Central memory CD8-positive, alpha-beta T cell (primary cell): ENCODE measurements at regions not wholly inside any gene's neighbourhood (a gene's known extent, or its start where the extent isn't known, plus 50 kb on each side); places are given as distances from the start of the nearest gene placed in this dataset.

Experiments used
- ATAC-seq: fragments of 150-1000 bp; cut with Tn5 transposase; replicated peaks from 2 replicates; pipeline ENCODE4 v1.10.0; 2022; ENCODE audit warnings: mild to moderate bottlenecking, moderate FRiP score, moderate number of reproducible peaks; ENCODE audit not compliant: poor library complexity, severe bottlenecking; ENCODE audit errors: extremely low read depth
- DNase-seq, 2 donors: peaks; one replicate each; pipeline ENCODE4 v3.0.0; 2021; ENCODE audit warnings: low spot score in 2 of 2
- H3K27ac Mint-ChIP-seq: one replicate; pipeline ENCODE4 v1.8.0; 2022; ENCODE audit warnings: low read depth, mild to moderate bottlenecking, moderate library complexity, mixed read lengths
- H3K27me3 Mint-ChIP-seq: one replicate; pipeline ENCODE4 v1.8.0; 2022; ENCODE audit warnings: mixed read lengths
- H3K36me3 Mint-ChIP-seq: one replicate; pipeline ENCODE4 v1.8.0; 2022; ENCODE audit warnings: mild to moderate bottlenecking, moderate library complexity, mixed read lengths; ENCODE audit not compliant: insufficient read depth
- H3K4me1 Mint-ChIP-seq: one replicate; pipeline ENCODE4 v1.8.0; 2022; ENCODE audit warnings: mixed read lengths
- H3K4me3 Mint-ChIP-seq: one replicate; pipeline ENCODE4 v1.8.0; 2022; ENCODE audit warnings: mild to moderate bottlenecking, moderate library complexity, mixed read lengths
- H3K9me3 Mint-ChIP-seq: one replicate; pipeline ENCODE4 v1.8.0; 2022; ENCODE audit warnings: mixed read lengths

DNA sequence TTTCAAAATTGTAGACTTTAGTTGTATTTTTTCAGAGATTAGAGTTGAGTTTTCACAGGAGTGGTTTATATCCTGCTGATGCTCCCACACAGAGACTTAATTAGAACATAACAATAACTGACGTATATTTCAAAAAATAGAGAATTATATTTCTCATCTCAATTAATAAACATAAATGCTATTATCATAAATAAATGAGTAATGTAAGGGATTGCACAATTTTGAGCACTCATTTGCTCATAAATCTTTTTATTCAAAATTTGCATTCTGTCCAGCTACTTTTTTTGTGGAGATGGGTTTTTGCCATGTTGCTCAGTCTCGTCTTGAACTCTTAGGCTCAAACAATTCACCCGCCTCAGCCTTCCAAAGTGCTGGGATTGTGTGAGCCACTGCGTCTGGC lies 515.7 kb upstream of the RORB start:
- H3K27ac Mint-ChIP-seq = no peak overlapping the region
- no peak for DNase-seq
- ATAC-seq = no peak
- no peaks in the 10 kb centered on the region for H3K27me3 Mint-ChIP-seq
- H3K4me3 Mint-ChIP-seq = no peak overlapping the region
- H3K9me3 Mint-ChIP-seq = peaks cover 30% of the 10 kb centered on the region
- no peaks in the 10 kb centered on the region for H3K36me3 Mint-ChIP-seq
- H3K4me1 Mint-ChIP-seq = no peaks in the 10 kb centered on the region

DNA sequence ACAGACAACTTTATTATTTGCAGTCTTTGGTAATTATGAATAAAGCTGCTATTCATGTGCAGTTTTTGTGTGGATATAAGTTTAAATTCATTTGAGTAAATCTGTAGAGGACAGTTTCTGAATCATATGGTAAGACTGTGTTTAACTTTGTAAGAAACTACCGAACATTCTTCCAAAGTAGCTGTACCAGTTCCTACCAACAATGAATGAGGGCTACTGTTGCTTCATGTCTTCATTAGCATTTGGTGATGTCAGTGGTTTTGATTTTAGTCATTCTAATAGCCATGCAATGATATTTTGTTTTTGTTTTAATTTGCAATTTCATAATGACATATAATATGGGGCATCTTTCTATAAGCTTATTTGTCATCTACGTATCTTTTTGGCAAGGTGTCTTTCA lies 501.3 kb upstream of the RORB start:
- Mint-ChIP-seq H3K4me3 (no peak overlapping the region), H3K27me3 (no peaks in the 10 kb centered on the region), H3K9me3 (peaks cover 15% of the 10 kb centered on the region), H3K36me3 (no peaks in the 10 kb centered on the region), H3K4me1 (no peaks in the 10 kb centered on the region), H3K27ac (no peak overlapping the region)
- ATAC-seq (no peak), DNase-seq (no peak)

DNA sequence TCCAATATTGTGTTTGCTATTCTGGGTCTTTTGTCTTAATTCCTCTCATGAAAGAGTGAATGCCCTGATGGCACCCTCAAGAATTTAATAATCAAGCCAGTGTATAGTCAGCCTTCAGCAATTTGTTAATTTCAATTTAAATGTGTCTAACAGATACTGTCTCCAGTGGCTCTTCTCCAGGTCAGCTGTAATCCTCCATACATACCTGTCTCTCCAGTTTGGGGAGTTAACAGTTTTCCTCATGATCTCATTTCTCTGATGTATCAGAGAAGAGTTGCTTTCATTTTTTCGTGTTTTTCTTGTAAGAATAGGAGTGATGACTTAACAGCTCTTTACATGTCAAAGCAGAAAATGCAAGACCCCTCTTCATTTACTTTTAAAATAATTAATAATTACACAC lies 500.3 kb upstream of the RORB start:
- peaks cover 10% of the 10 kb centered on the region for H3K9me3 Mint-ChIP-seq
- H3K27me3 Mint-ChIP-seq = no peaks in the 10 kb centered on the region
- DNase-seq = no peak
- H3K27ac Mint-ChIP-seq = no peak overlapping the region
- no peaks in the 10 kb centered on the region for H3K4me1 Mint-ChIP-seq
- no peak for ATAC-seq
- H3K4me3 Mint-ChIP-seq = no peak overlapping the region
- H3K36me3 Mint-ChIP-seq = no peaks in the 10 kb centered on the region

DNA sequence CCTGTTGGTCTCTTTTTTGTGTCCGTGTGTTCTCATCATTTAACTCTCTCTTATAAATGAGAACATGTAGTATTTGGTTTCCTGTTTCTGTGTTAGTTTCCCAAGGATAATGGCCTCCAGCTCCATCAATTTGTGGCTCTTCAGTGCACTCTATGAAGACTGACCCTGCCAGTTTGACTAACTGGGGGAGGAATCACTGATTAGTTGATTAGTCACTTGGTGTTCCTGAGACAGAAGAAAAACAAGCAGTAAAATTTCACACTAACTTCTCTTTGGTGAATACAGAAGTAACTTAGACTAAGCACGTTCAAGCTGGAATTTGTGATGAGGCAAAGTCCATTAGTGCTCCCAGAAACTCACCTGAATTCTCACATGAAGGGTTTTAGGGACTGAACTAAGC lies 495.8 kb upstream of the RORB start:
- DNase-seq = no peak
- no peaks in the 10 kb centered on the region for H3K27me3 Mint-ChIP-seq
- peaks cover 22% of the 10 kb centered on the region for H3K9me3 Mint-ChIP-seq
- H3K4me1 Mint-ChIP-seq = no peaks in the 10 kb centered on the region
- H3K27ac Mint-ChIP-seq = no peak overlapping the region
- no peak for ATAC-seq
- H3K4me3 Mint-ChIP-seq = no peak overlapping the region
- no peaks in the 10 kb centered on the region for H3K36me3 Mint-ChIP-seq

GRCh38 chr9:74006935-74007334 lies 490.2 kb upstream of the RORB start:
- Mint-ChIP-seq H3K27ac (no peak overlapping the region), H3K36me3 (no peaks in the 10 kb centered on the region), H3K4me1 (no peaks in the 10 kb centered on the region), H3K9me3 (peaks cover 11% of the 10 kb centered on the region), H3K27me3 (no peaks in the 10 kb centered on the region), H3K4me3 (no peak overlapping the region)
- DNase-seq (no peak), ATAC-seq (no peak)

DNA sequence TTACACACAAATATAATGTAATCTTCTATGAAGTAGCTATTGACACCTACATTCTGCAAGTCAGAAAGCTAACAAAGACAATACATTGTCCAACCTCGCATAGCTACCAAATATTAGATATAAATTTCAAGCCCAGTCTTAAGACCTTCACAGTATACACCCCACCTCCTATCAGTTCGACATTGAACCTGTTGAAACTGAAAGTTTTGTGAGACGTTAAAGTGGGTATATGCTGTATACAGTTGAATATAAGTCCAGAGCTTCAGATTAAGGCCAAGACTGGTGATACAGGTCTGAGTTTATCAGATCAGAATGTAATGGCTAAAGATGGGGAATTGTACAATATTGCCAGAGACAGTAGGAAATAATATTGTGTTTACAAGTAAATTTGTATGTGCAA lies 489.3 kb upstream of the RORB start:
- DNase-seq (no peak), ATAC-seq (no peak)
- no peak overlapping the region for H3K27ac Mint-ChIP-seq
- H3K9me3 Mint-ChIP-seq = peaks cover 5% of the 10 kb centered on the region
- H3K4me3 Mint-ChIP-seq = no peak overlapping the region
- H3K4me1 Mint-ChIP-seq = no peaks in the 10 kb centered on the region
- H3K27me3 Mint-ChIP-seq = no peaks in the 10 kb centered on the region
- H3K36me3 Mint-ChIP-seq = no peaks in the 10 kb centered on the region

GRCh38 chr9:74016004-74016403 lies 481.1 kb upstream of the RORB start:
- Mint-ChIP-seq H3K36me3 (peaks cover 3% of the 10 kb centered on the region), H3K27me3 (no peaks in the 10 kb centered on the region), H3K4me3 (no peak overlapping the region), H3K27ac (no peak overlapping the region), H3K4me1 (no peaks in the 10 kb centered on the region), H3K9me3 (peaks cover 19% of the 10 kb centered on the region)
- ATAC-seq = no peak
- DNase-seq = no peak

- DNase-seq (no peak), ATAC-seq (no peak)
- Mint-ChIP-seq H3K9me3 (peaks cover 6% of the 10 kb centered on the region), H3K27me3 (no peaks in the 10 kb centered on the region), H3K27ac (no peak overlapping the region), H3K36me3 (peaks cover under 1% of the 10 kb centered on the region), H3K4me3 (no peak overlapping the region), H3K4me1 (no peaks in the 10 kb centered on the region)
Observed at GRCh38 chr9:74025402-74025925, 471.7 kb upstream of the RORB start.

- Mint-ChIP-seq H3K27ac (no peak overlapping the region), H3K4me1 (no peaks in the 10 kb centered on the region), H3K27me3 (no peaks in the 10 kb centered on the region), H3K9me3 (peaks cover 14% of the 10 kb centered on the region), H3K4me3 (no peak overlapping the region), H3K36me3 (no peaks in the 10 kb centered on the region)
- ATAC-seq = no peak
- DNase-seq = no peak
Observed at GRCh38 chr9:74032421-74032820, 464.7 kb upstream of the RORB start.

DNA sequence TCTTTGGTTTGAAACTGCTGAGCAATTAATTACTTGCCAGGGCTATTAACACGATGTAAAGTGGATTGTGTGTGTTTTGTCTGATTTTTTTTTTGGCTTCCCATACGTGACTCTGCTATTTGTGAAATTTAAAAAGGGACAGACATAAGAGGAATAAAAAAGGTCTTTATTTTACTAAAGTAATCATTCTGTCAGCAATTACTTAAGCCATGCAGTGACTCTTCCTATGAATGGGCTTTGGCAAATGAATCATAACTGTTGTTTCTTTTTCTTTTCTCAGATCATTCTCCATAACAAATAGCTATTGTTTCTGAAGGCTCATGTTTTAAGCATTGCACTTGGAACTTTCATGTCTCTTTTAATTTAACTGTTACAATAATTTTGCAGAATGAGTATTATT lies 461.3 kb upstream of the RORB start:
- no peak for ATAC-seq
- no peak overlapping the region for H3K27ac Mint-ChIP-seq
- no peaks in the 10 kb centered on the region for H3K36me3 Mint-ChIP-seq
- no peak overlapping the region for H3K4me3 Mint-ChIP-seq
- no peak for DNase-seq
- no peaks in the 10 kb centered on the region for H3K27me3 Mint-ChIP-seq
- H3K4me1 Mint-ChIP-seq = no peaks in the 10 kb centered on the region
- peaks cover 13% of the 10 kb centered on the region for H3K9me3 Mint-ChIP-seq

- peaks cover 6% of the 10 kb centered on the region for H3K9me3 Mint-ChIP-seq
- H3K4me3 Mint-ChIP-seq = no peak overlapping the region
- no peak overlapping the region for H3K27ac Mint-ChIP-seq
- H3K4me1 Mint-ChIP-seq = no peaks in the 10 kb centered on the region
- no peaks in the 10 kb centered on the region for H3K36me3 Mint-ChIP-seq
- H3K27me3 Mint-ChIP-seq = no peaks in the 10 kb centered on the region
- ATAC-seq = no peak
- DNase-seq = no peak
Observed at GRCh38 chr9:74036549-74037231, 460.4 kb upstream of the RORB start.

DNA sequence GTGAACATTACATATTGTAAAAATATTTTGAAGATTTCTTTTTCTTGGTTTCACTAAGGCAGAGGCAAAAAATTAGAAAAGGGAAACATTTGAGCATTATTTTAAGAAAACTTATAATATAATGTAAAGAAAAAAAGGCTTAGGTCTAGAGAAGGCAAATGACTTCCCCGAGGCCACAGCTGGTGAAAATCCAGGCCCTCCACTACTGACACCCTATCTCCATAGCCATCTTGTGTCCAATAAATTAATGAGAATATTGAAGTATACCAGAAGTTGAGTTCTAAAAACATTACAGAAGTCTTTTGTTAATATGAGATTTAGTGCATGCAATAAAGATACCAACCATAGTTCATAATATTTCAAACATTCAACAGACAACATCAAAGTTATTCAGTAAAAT lies 459.9 kb upstream of the RORB start:
- Mint-ChIP-seq H3K27me3 (no peaks in the 10 kb centered on the region), H3K36me3 (no peaks in the 10 kb centered on the region), H3K9me3 (peaks cover 10% of the 10 kb centered on the region), H3K4me3 (no peak overlapping the region), H3K27ac (no peak overlapping the region), H3K4me1 (no peaks in the 10 kb centered on the region)
- ATAC-seq (no peak), DNase-seq (no peak)

GRCh38 chr9:74041588-74041987 lies 455.5 kb upstream of the RORB start:
- H3K36me3 Mint-ChIP-seq = no peaks in the 10 kb centered on the region
- DNase-seq (no peak), ATAC-seq (no peak)
- peaks cover 17% of the 10 kb centered on the region for H3K9me3 Mint-ChIP-seq
- H3K4me3 Mint-ChIP-seq = no peak overlapping the region
- H3K27ac Mint-ChIP-seq = no peak overlapping the region
- H3K4me1 Mint-ChIP-seq = no peaks in the 10 kb centered on the region
- no peaks in the 10 kb centered on the region for H3K27me3 Mint-ChIP-seq
